H9 (cell line): ENCODE measurements at regions not wholly inside any gene's neighbourhood (a gene's known extent, or its start where the extent isn't known, plus 50 kb on each side); places are given as distances from the start of the nearest gene placed in this dataset.
"Not testable (repeated sequence)": the region's sequence is repeated elsewhere in the genome, so short reads cannot be mapped to it uniquely, and the experiment has no call there.

Experiments used
- DNase-seq: peaks from one replicate; pipeline ENCODE4 v3.0.0-alpha.2; 2017
- H2AFZ ChIP-seq: one replicate; pipeline ENCODE4 v1.6.1; 2013; ENCODE audit warnings: mild to moderate bottlenecking, low read length, control low read depth, moderate library complexity
- H2AK5ac ChIP-seq: 2 replicates; pipeline ENCODE4 v1.6.1; 2013; ENCODE audit warnings: low read length, control low read depth, mixed read lengths; ENCODE audit not compliant: insufficient read length
- H2BK120ac ChIP-seq: one replicate; pipeline ENCODE4 v1.6.1; 2013; ENCODE audit warnings: low read depth, mild to moderate bottlenecking, low read length, control low read depth, inconsistent platforms; ENCODE audit not compliant: poor library complexity, severe bottlenecking
- H2BK12ac ChIP-seq: 2 replicates; pipeline ENCODE4 v1.6.1; 2013; ENCODE audit warnings: low read length, control low read depth, mixed read lengths, low read depth; ENCODE audit not compliant: insufficient read length
- H2BK15ac ChIP-seq: 2 replicates; pipeline ENCODE4 v1.6.1; 2013; ENCODE audit warnings: low read depth, low read length, control low read depth
- H2BK20ac ChIP-seq: one replicate; pipeline ENCODE4 v1.6.1; 2013; ENCODE audit warnings: low read depth, mild to moderate bottlenecking, low read length, control low read depth, inconsistent platforms; ENCODE audit not compliant: poor library complexity, severe bottlenecking
- H2BK5ac ChIP-seq: 2 replicates; pipeline ENCODE4 v1.6.1; 2013; ENCODE audit warnings: low read length, control low read depth, mixed read lengths; ENCODE audit not compliant: insufficient read length
- H3K14ac ChIP-seq: 2 replicates; pipeline ENCODE4 v1.6.1; 2013; ENCODE audit warnings: low read length, control low read depth; ENCODE audit not compliant: insufficient read depth
- H3K18ac ChIP-seq: 2 replicates; pipeline ENCODE4 v1.6.1; 2013; ENCODE audit warnings: low read depth, mild to moderate bottlenecking, mixed read lengths, low read length, control low read depth; ENCODE audit not compliant: insufficient read length
- H3K23ac ChIP-seq: 2 replicates; pipeline ENCODE4 v1.6.1; 2013; ENCODE audit warnings: low read length, control low read depth, mixed read lengths, low read depth; ENCODE audit not compliant: insufficient read length
- H3K23me2 ChIP-seq: 2 replicates; pipeline ENCODE4 v1.6.1; 2013; ENCODE audit warnings: low read depth, mild to moderate bottlenecking, mixed read lengths, low read length, control low read depth; ENCODE audit not compliant: insufficient read length, poor library complexity, severe bottlenecking
- H3K27ac ChIP-seq: 2 replicates; pipeline ENCODE4 v1.5.1; 2013; ENCODE audit warnings: low read length, control low read depth, mixed read lengths, low read depth; ENCODE audit not compliant: insufficient read length
- H3K27me3 ChIP-seq: 2 replicates; pipeline ENCODE4 v1.6.1; 2013; ENCODE audit warnings: low read length, control low read depth, inconsistent platforms; ENCODE audit not compliant: insufficient read depth
- H3K4ac ChIP-seq: 2 replicates; pipeline ENCODE4 v1.6.1; 2013; ENCODE audit warnings: low read depth, mild to moderate bottlenecking, control low read depth, inconsistent platforms, low read length, moderate library complexity
- H3K4me1 ChIP-seq: 2 replicates; pipeline ENCODE4 v1.6.1; 2013; ENCODE audit warnings: low read length, control low read depth, inconsistent platforms; ENCODE audit not compliant: insufficient read depth
- H3K4me2 ChIP-seq: 2 replicates; pipeline ENCODE4 v1.6.1; 2013; ENCODE audit warnings: low read length, control low read depth, mixed read lengths; ENCODE audit not compliant: insufficient read length, insufficient read depth
- H3K56ac ChIP-seq: 2 replicates; pipeline ENCODE4 v1.6.1; 2013; ENCODE audit warnings: low read depth, mild to moderate bottlenecking, mixed read lengths, low read length, control low read depth; ENCODE audit not compliant: insufficient read length
- H3K79me1 ChIP-seq: 2 replicates; pipeline ENCODE4 v1.6.1; 2013; ENCODE audit warnings: low read depth, mild to moderate bottlenecking, moderate library complexity, low read length, control low read depth, inconsistent platforms; ENCODE audit not compliant: insufficient read depth, poor library complexity, severe bottlenecking
- H3K79me2 ChIP-seq: 2 replicates; pipeline ENCODE4 v1.6.1; 2013; ENCODE audit warnings: low read length, control low read depth, inconsistent platforms; ENCODE audit not compliant: insufficient read depth
- H3K9ac ChIP-seq: 2 replicates; pipeline ENCODE4 v1.6.1; 2013; ENCODE audit warnings: low read length, control low read depth, mixed read lengths; ENCODE audit not compliant: insufficient read length; ENCODE audit errors: extremely low read depth
- H3K9me3 ChIP-seq: one replicate; pipeline ENCODE4 v1.6.1; 2013; ENCODE audit warnings: low read depth, low read length, inconsistent platforms; ENCODE audit not compliant: control insufficient read depth
- H3T11ph ChIP-seq: one replicate; pipeline ENCODE4 v1.6.1; 2013; ENCODE audit warnings: mild to moderate bottlenecking, low read length, control low read depth, inconsistent platforms
- H4K20me1 ChIP-seq: one replicate; pipeline ENCODE4 v1.6.1; 2013; ENCODE audit not compliant: control insufficient read depth, insufficient read length, insufficient read depth
- H4K5ac ChIP-seq: 2 replicates; pipeline ENCODE4 v1.6.1; 2013; ENCODE audit warnings: low read depth, mild to moderate bottlenecking, mixed read lengths, low read length, control low read depth; ENCODE audit not compliant: insufficient read length
- H4K8ac ChIP-seq: replicated peaks from 2 replicates; pipeline ENCODE4 v1.6.1; 2013; ENCODE audit warnings: low read length, control low read depth, mixed read lengths, low read depth; ENCODE audit not compliant: insufficient read length
- H4K91ac ChIP-seq: 2 replicates; pipeline ENCODE4 v1.6.1; 2013; ENCODE audit warnings: low read depth, mild to moderate bottlenecking, moderate library complexity, mixed read lengths, low read length, control low read depth; ENCODE audit not compliant: insufficient read length
- H3K27ac Mint-ChIP-seq, 3 experiments: 2 replicates in 2 of 3; 3 replicates in 1 of 3; pipeline ENCODE4 v1.8.0; 2020 to 2021; ENCODE audit warnings: mixed read lengths in 3 of 3, mild to moderate bottlenecking in 1 of 3, moderate library complexity in 1 of 3
- H3K27me3 Mint-ChIP-seq: 2 replicates; pipeline ENCODE4 v1.8.0; 2021; ENCODE audit warnings: low read depth, mild to moderate bottlenecking, moderate library complexity, mixed read lengths
- H3K36me3 Mint-ChIP-seq, 3 experiments: 2 replicates in 2 of 3; 3 replicates in 1 of 3; pipeline ENCODE4 v1.8.0; 2020 to 2021; ENCODE audit warnings: low read depth in 3 of 3, mixed read lengths in 3 of 3; ENCODE audit not compliant: insufficient read depth in 1 of 3
- H3K4me1 Mint-ChIP-seq, 2 experiments: 2 replicates each; pipeline ENCODE4 v1.8.0; 2020; ENCODE audit warnings: mixed read lengths in 2 of 2
- H3K4me3 Mint-ChIP-seq, 2 experiments: 2 replicates in 1 of 2; 3 replicates in 1 of 2; pipeline ENCODE4 v1.8.0; 2020 to 2021; ENCODE audit warnings: mild to moderate bottlenecking in 2 of 2, mixed read lengths in 2 of 2, moderate library complexity in 1 of 2
- H3K9me3 Mint-ChIP-seq, 2 experiments: 2 replicates in 1 of 2; 3 replicates in 1 of 2; pipeline ENCODE4 v1.8.0; 2020; ENCODE audit warnings: mild to moderate bottlenecking in 2 of 2, mixed read lengths in 2 of 2, moderate library complexity in 1 of 2
- CTCF ChIP-seq: fragments of 200-600 bp; sonication (generic); conservative IDR thresholded peaks from 3 replicates; pipeline ENCODE4 v1.8.0; 2021; ENCODE audit warnings: antibody characterized with exemption, mild to moderate bottlenecking
- WGBS: extraction: QIAGEN DNeasy Blood & Tissue Kit; methylation state at CpG from one replicate; pipeline ENCODE4 v1.1.7; 2013; ENCODE audit warnings: missing lambda C conversion rate, low lambda C conversion rate, mixed read lengths; ENCODE audit not compliant: insufficient read length; ENCODE audit errors: extremely low coverage; 5-methylcytosine and 5-hydroxymethylcytosine counted together

GRCh38 chr21:34229353-34229752, 134.5 kb upstream of the KCNE2 start:
- H4K8ac ChIP-seq = no peak overlapping the region
- no peak overlapping the region for H3K9ac ChIP-seq
- no peaks in the 10 kb centered on the region for H3K27me3 ChIP-seq
- H3K18ac ChIP-seq = no peak overlapping the region
- no peak overlapping the region for H4K5ac ChIP-seq
- 0 out of 2 replicates have a peak, but pooled peaks cover 2% of the 10 kb centered on the region for H3K4me1 ChIP-seq
- H3K4me1 Mint-ChIP-seq = peaks cover 6 to 9% of the 10 kb centered on the region in 2 experiments
- no peaks in the 10 kb centered on the region for H3K9me3 Mint-ChIP-seq
- no peak overlapping the region for H2BK12ac ChIP-seq
- H2AFZ ChIP-seq = no peak overlapping the region
- no peak for DNase-seq
- no peak overlapping the region for H3K4me3 Mint-ChIP-seq
- H3K4ac ChIP-seq = no peak overlapping the region
- WGBS = no CpG with 5 or more reads among the region's 4 CpGs
- TF ChIP-seq CTCF = no peak
- no peak overlapping the region for H3K56ac ChIP-seq
- peaks cover 0 to 4% (median 3%) of the 10 kb centered on the region in 3 experiments; a peak in 3 of 7 replicates for H3K36me3 Mint-ChIP-seq
- no peak overlapping the region for H2AK5ac ChIP-seq
- no peak overlapping the region for H2BK120ac ChIP-seq
- H2BK20ac ChIP-seq = no peak overlapping the region
- no peak overlapping the region for H3K27ac ChIP-seq
- H4K91ac ChIP-seq = no peak overlapping the region
- no peak overlapping the region for H3K4me2 ChIP-seq
- H4K20me1 ChIP-seq = no peaks in the 10 kb centered on the region
- no peaks in the 10 kb centered on the region for H3K79me2 ChIP-seq
- no peaks in the 10 kb centered on the region for H3K23me2 ChIP-seq
- no peak overlapping the region for H2BK5ac ChIP-seq
- no peaks in the 10 kb centered on the region for H3K9me3 ChIP-seq
- H3K79me1 ChIP-seq = no peaks in the 10 kb centered on the region
- no peak overlapping the region for H3T11ph ChIP-seq
- no peak overlapping the region for H3K23ac ChIP-seq
- H3K27me3 Mint-ChIP-seq = no peaks in the 10 kb centered on the region
- H2BK15ac ChIP-seq = no peak overlapping the region
- H3K27ac Mint-ChIP-seq = no peak overlapping the region
- no peak overlapping the region for H3K14ac ChIP-seq

- not testable (repeated sequence) for H3T11ph ChIP-seq, H3K9ac ChIP-seq, H3K27me3 ChIP-seq, H3K23me2 ChIP-seq, H3K18ac ChIP-seq, H4K5ac ChIP-seq, H2AK5ac ChIP-seq, H3K27me3 Mint-ChIP-seq, H2BK5ac ChIP-seq, H4K8ac ChIP-seq, H2BK20ac ChIP-seq, H2BK12ac ChIP-seq, H3K56ac ChIP-seq, H3K4me3 Mint-ChIP-seq, H4K20me1 ChIP-seq, H3K27ac Mint-ChIP-seq, DNase-seq, H3K14ac ChIP-seq, H2AFZ ChIP-seq, H3K4me2 ChIP-seq, H3K79me1 ChIP-seq, H3K27ac ChIP-seq, H3K4ac ChIP-seq, H2BK15ac ChIP-seq, H3K79me2 ChIP-seq, H2BK120ac ChIP-seq, H3K23ac ChIP-seq, H4K91ac ChIP-seq, H3K4me1 ChIP-seq, H3K9me3 ChIP-seq, H3K9me3 Mint-ChIP-seq
- WGBS = no CpG with 5 or more reads among the region's 6 CpGs
- Mint-ChIP-seq H3K4me1 (peaks cover 14 to 16% of the 10 kb centered on the region in 2 experiments), H3K36me3 (peaks cover 3 to 16% (median 6%) of the 10 kb centered on the region in 3 experiments; a peak in 6 of 7 replicates)
These were observed 130.1 kb upstream of the KCNE2 start for GRCh38 chr21:34233741-34234140.
